IMR-90 (cell line): ENCODE measurements at regions not wholly inside any gene's neighbourhood (a gene's known extent, or its start where the extent isn't known, plus 50 kb on each side); places are given as distances from the start of the nearest gene placed in this dataset.

ENCODE experiments used
- ATAC-seq: fragments of 200-7000 bp; cut with Tn5 transposase; 2 replicates; pipeline ENCODE4 v1.9.1; 2020; ENCODE audit warnings: low read depth, mild to moderate bottlenecking, moderate library complexity
- BruUV-seq: library from RNA; stranded (reverse); fragments of 400-500 nt; replicated peaks from 2 replicates; lab custom pipeline; 2021; lab: Mats Ljungman, UMichigan
- CTCF ChIA-PET: fragments of 300-600 bp; formaldehyde crosslinking; extraction: SDS; loops from one replicate; lab custom pipeline; 2021; ENCODE audit warnings: antibody characterized with exemption; lab: Yijun Ruan, JAX
- POLR2A ChIA-PET: fragments of 300-600 bp; sonication (Branson Sonifier 250); formaldehyde crosslinking; loops from one replicate; lab custom pipeline; 2022; ENCODE audit warnings: antibody characterized with exemption; ENCODE audit not compliant: unreplicated experiment; lab: Charles Lee
- DNase-seq: peaks from one replicate; pipeline ENCODE4 v3.0.0; 2013
- H2AFZ ChIP-seq: replicated peaks from 2 replicates; pipeline ENCODE3; 2013; ENCODE audit warnings: low read length, mild to moderate bottlenecking; ENCODE audit not compliant: poor library complexity
- H2AK5ac ChIP-seq: 2 replicates; pipeline ENCODE4 v1.6.1; 2013; ENCODE audit warnings: low read depth, low read length, inconsistent platforms
- H2AK9ac ChIP-seq: replicated peaks from 2 replicates; pipeline ENCODE3; 2013; ENCODE audit warnings: mild to moderate bottlenecking, low read depth, low read length, moderate library complexity; ENCODE audit not compliant: poor library complexity
- H2BK120ac ChIP-seq: 2 replicates; pipeline ENCODE4 v1.6.1; 2013; ENCODE audit warnings: low read depth, low read length, inconsistent platforms
- H2BK15ac ChIP-seq: 3 replicates; pipeline ENCODE4 v1.6.1; 2013; ENCODE audit warnings: low read depth, low read length, inconsistent platforms
- H2BK20ac ChIP-seq: 2 replicates; pipeline ENCODE4 v1.6.1; 2013; ENCODE audit warnings: low read depth, mild to moderate bottlenecking, inconsistent platforms, low read length, moderate library complexity
- H2BK5ac ChIP-seq: 2 replicates; pipeline ENCODE4 v1.6.1; 2013; ENCODE audit warnings: mild to moderate bottlenecking, low read depth, low read length, inconsistent platforms; ENCODE audit not compliant: poor library complexity, severe bottlenecking
- H3K14ac ChIP-seq: replicated peaks from 2 replicates; pipeline ENCODE4 v1.6.1; 2013; ENCODE audit warnings: low read depth, low read length, inconsistent platforms
- H3K18ac ChIP-seq: 2 replicates; pipeline ENCODE4 v1.6.1; 2013; ENCODE audit warnings: low read depth, low read length, control low read depth
- H3K23ac ChIP-seq: 2 replicates; pipeline ENCODE4 v1.6.1; 2013; ENCODE audit warnings: low read depth, low read length, inconsistent platforms
- H3K27ac ChIP-seq: 2 replicates; pipeline ENCODE4 v1.5.1; 2013; ENCODE audit warnings: mild to moderate bottlenecking, control low read depth, low read length; ENCODE audit not compliant: insufficient read depth
- H3K27me3 ChIP-seq: 2 replicates; pipeline ENCODE4 v1.6.1; 2013; ENCODE audit warnings: low read length; ENCODE audit not compliant: control insufficient read depth, insufficient read depth
- H3K36me3 ChIP-seq: 2 replicates; pipeline ENCODE4 v1.6.1; 2013; ENCODE audit warnings: low read length, mixed read lengths; ENCODE audit not compliant: control insufficient read depth, insufficient read depth
- H3K4ac ChIP-seq: 2 replicates; pipeline ENCODE4 v1.6.1; 2013; ENCODE audit warnings: low read depth, low read length, inconsistent platforms
- H3K4me1 ChIP-seq: 2 replicates; pipeline ENCODE4 v1.6.1; 2013; ENCODE audit warnings: low read length, mixed read lengths; ENCODE audit not compliant: control insufficient read depth, insufficient read depth
- H3K4me2 ChIP-seq: 2 replicates; pipeline ENCODE4 v1.6.1; 2013; ENCODE audit warnings: low read depth, mild to moderate bottlenecking, control low read depth, low read length, moderate library complexity
- H3K4me3 ChIP-seq: 2 replicates; pipeline ENCODE4 v1.5.1; 2013; ENCODE audit warnings: low read depth, mild to moderate bottlenecking, control low read depth, low read length, moderate library complexity; ENCODE audit not compliant: insufficient read depth
- H3K56ac ChIP-seq: 2 replicates; pipeline ENCODE4 v1.6.1; 2013; ENCODE audit warnings: low read length, inconsistent platforms; ENCODE audit not compliant: insufficient read depth; ENCODE audit errors: extremely low read depth
- H3K79me1 ChIP-seq, 2 experiments: 2 replicates each; pipeline ENCODE4 v1.6.1; 2013; ENCODE audit warnings: low read length in 2 of 2, inconsistent platforms in 1 of 2, low read depth in 1 of 2
- H3K9ac ChIP-seq: 2 replicates; pipeline ENCODE4 v1.6.1; 2013; ENCODE audit warnings: low read depth, low read length, control low read depth
- H3K9me1 ChIP-seq: 2 replicates; pipeline ENCODE4 v1.6.1; 2013; ENCODE audit warnings: low read length, inconsistent platforms; ENCODE audit not compliant: insufficient read depth
- H3K9me3 ChIP-seq: 2 replicates; pipeline ENCODE4 v1.6.1; 2013; ENCODE audit warnings: low read length; ENCODE audit not compliant: control insufficient read depth, insufficient read depth
- H4K20me1 ChIP-seq: 2 replicates; pipeline ENCODE4 v1.6.1; 2013; ENCODE audit warnings: low read length, inconsistent platforms; ENCODE audit not compliant: insufficient read depth
- H4K5ac ChIP-seq: 2 replicates; pipeline ENCODE4 v1.6.1; 2013; ENCODE audit warnings: mild to moderate bottlenecking, low read depth, low read length, control low read depth
- H4K8ac ChIP-seq, 2 experiments: 2 replicates each; pipeline ENCODE4 v1.6.1; 2013; ENCODE audit warnings: low read depth in 2 of 2, low read length in 2 of 2, control low read depth in 1 of 2, inconsistent platforms in 1 of 2
- H4K91ac ChIP-seq: 2 replicates; pipeline ENCODE4 v1.6.1; 2013; ENCODE audit warnings: low read depth, low read length, inconsistent platforms; ENCODE audit not compliant: insufficient read depth
- BHLHE40 ChIP-seq: fragments of 150-350 bp; IDR thresholded peaks from 2 replicates; pipeline ENCODE4 v1.6.1; 2016; ENCODE audit warnings: mild to moderate bottlenecking, low read depth, low read length
- CEBPB ChIP-seq: IDR thresholded peaks from 2 replicates; pipeline ENCODE4 v1.6.1; 2012; ENCODE audit warnings: low read depth, low read length, improper control_type of control experiment
- FOS ChIP-seq: fragments of 150-350 bp; IDR thresholded peaks from 2 replicates; pipeline ENCODE4 v1.6.1; 2016; ENCODE audit warnings: low read depth, low read length
- MAFK ChIP-seq: IDR thresholded peaks from 2 replicates; pipeline ENCODE4 v1.6.1; 2012; ENCODE audit warnings: low read depth, low read length, improper control_type of control experiment
- MAZ ChIP-seq: IDR thresholded peaks from 2 replicates; pipeline ENCODE4 v1.6.1; 2012; ENCODE audit warnings: low read depth, mild to moderate bottlenecking, low read length, improper control_type of control experiment, moderate library complexity, borderline replicate concordance
- NFE2L2 ChIP-seq: fragments of 150-350 bp; IDR thresholded peaks from 2 replicates; pipeline ENCODE4 v1.6.1; 2016; ENCODE audit warnings: low read depth, mild to moderate bottlenecking, low read length
- POLR2A ChIP-seq: IDR thresholded peaks from 2 replicates; pipeline ENCODE4 v1.6.1; 2012; ENCODE audit warnings: mild to moderate bottlenecking, low read depth, low read length
- RAD21 ChIP-seq: IDR thresholded peaks from 2 replicates; pipeline ENCODE4 v1.6.1; 2012; ENCODE audit warnings: low read length, improper control_type of control experiment
- RCOR1 ChIP-seq: IDR thresholded peaks from 2 replicates; pipeline ENCODE4 v1.6.1; 2012; ENCODE audit warnings: mild to moderate bottlenecking, low read length, improper control_type of control experiment; ENCODE audit not compliant: insufficient replicate concordance
- WGBS, 2 experiments: methylation state at CpG; one replicate each; pipeline versions ENCODE4 v1.1.5 to v1.1.7; 2013; ENCODE audit warnings: missing lambda C conversion rate in 2 of 2; ENCODE audit not compliant: insufficient read length in 1 of 2; ENCODE audit errors: extremely low coverage in 2 of 2; 5-methylcytosine and 5-hydroxymethylcytosine counted together
- dilution Hi-C: fragments of 300-500 bp; cut with HindIII; formaldehyde crosslinking; loops from one replicate; pipeline ENCODE4 v1.14.3; 2018; ENCODE audit warnings: low sequenced_read_pairs; ENCODE audit not compliant: unreplicated experiment
- in situ Hi-C: fragments of 300-500 bp; cut with MboI; formaldehyde crosslinking; loops from 3 replicates; pipeline ENCODE4 v1.14.3; 2019; ENCODE audit warnings: low sequenced_read_pairs, inconsistent platforms, mixed read lengths
- intact Hi-C: fragments of 100-400 bp; cut with micrococcal nuclease; formaldehyde crosslinking; loops from 2 replicates; pipeline ENCODE4 v1.10.0; 2022
- TF ChIP-seq, protein P1 (sequence below): fragments of 150-350 bp; IDR thresholded peaks from 2 replicates; pipeline ENCODE4 v1.6.1; 2016; ENCODE audit warnings: low read depth, mild to moderate bottlenecking, low read length, moderate library complexity, borderline replicate concordance
- TF ChIP-seq, protein P2 (sequence below): fragments of 150-350 bp; IDR thresholded peaks from 2 replicates; pipeline ENCODE4 v1.6.1; 2017; ENCODE audit warnings: mild to moderate bottlenecking, antibody characterized with exemption, low read length, low read depth

DNA sequence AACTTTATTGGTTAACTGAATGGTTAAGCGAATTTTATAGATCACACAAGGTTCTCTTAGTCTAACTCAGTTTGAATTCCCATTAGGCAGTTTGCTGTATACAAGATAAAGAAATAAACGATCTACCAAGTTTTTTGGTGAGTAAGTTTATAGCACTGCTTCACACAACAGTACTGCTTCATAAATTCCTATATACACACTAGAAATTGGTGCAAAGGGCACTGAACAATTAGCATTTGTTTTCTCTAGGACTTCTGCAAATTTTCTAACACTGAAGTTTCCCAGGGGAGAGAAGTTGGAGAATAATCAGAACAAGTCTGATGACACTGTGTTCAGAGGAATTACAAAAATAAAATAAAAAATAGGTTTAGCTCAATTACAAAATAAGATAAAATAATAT is 1138.8 kb upstream of the PCDH9 start:
- Histone ChIP-seq H3K9ac (no peak overlapping the region), H3K27ac (no peak overlapping the region), H2BK20ac (no peak overlapping the region), H3K4me3 (no peak overlapping the region), H3K4me1 (no peaks in the 10 kb centered on the region), H4K20me1 (no peaks in the 10 kb centered on the region), H3K79me1 (no peaks in the 10 kb centered on the region), H4K5ac (no peak overlapping the region), H3K9me1 (no peaks in the 10 kb centered on the region), H3K23ac (no peak overlapping the region), H2BK5ac (no peak overlapping the region), H2AK9ac (no peak overlapping the region), H3K4me2 (no peak overlapping the region), H3K56ac (no peak overlapping the region), H2BK15ac (no peak overlapping the region), H3K27me3 (no peaks in the 10 kb centered on the region), H3K9me3 (peaks cover 2% of the 10 kb centered on the region; the same call in 1 of the 2 replicates), H3K14ac (no peak overlapping the region), H2AFZ (no peak overlapping the region), H4K91ac (no peak overlapping the region), H2AK5ac (no peak overlapping the region), H3K36me3 (no peaks in the 10 kb centered on the region), H4K8ac (no peak overlapping the region), H2BK120ac (no peak overlapping the region), H3K18ac (no peak overlapping the region), H3K4ac (no peak overlapping the region)
- TF ChIP-seq NFE2L2: no peak
- TF ChIP-seq, protein P1, sequence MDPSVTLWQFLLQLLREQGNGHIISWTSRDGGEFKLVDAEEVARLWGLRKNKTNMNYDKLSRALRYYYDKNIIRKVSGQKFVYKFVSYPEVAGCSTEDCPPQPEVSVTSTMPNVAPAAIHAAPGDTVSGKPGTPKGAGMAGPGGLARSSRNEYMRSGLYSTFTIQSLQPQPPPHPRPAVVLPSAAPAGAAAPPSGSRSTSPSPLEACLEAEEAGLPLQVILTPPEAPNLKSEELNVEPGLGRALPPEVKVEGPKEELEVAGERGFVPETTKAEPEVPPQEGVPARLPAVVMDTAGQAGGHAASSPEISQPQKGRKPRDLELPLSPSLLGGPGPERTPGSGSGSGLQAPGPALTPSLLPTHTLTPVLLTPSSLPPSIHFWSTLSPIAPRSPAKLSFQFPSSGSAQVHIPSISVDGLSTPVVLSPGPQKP: no peak
- TF ChIP-seq, protein P2, sequence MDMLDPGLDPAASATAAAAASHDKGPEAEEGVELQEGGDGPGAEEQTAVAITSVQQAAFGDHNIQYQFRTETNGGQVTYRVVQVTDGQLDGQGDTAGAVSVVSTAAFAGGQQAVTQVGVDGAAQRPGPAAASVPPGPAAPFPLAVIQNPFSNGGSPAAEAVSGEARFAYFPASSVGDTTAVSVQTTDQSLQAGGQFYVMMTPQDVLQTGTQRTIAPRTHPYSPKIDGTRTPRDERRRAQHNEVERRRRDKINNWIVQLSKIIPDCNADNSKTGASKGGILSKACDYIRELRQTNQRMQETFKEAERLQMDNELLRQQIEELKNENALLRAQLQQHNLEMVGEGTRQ: no peak
- TF ChIP-seq POLR2A: no peak
- no peak for TF ChIP-seq RCOR1
- no peak for TF ChIP-seq BHLHE40
- no peak for TF ChIP-seq RAD21
- no peak for TF ChIP-seq FOS
- no peak for TF ChIP-seq CEBPB
- TF ChIP-seq MAFK: no peak
- TF ChIP-seq MAZ: no peak
- DNase-seq (no peak), ATAC-seq (no peak)
- intact Hi-C loops (no loop called here), dilution Hi-C loops (no loop called here), in situ Hi-C loops (no loop called here)
- ChIA-PET POLR2A (no interaction called here), CTCF (no interaction called here)
- WGBS, 2 experiments: no CpG with 5 or more reads among the region's 2 CpGs
- BruUV-seq: no TSS peak
